Activated CD8-positive, alpha-beta memory T cell treated with anti-CD3 and anti-CD28 coated beads for 4 hours (primary cell): ENCODE measurements at regions not wholly inside any gene's neighbourhood (a gene's known extent, or its start where the extent isn't known, plus 50 kb on each side); places are given as distances from the start of the nearest gene placed in this dataset.

Experiments used
- DNase-seq, 2 donors: peaks; one replicate each; pipeline ENCODE4 v3.0.0-alpha.2; 2020; ENCODE audit warnings: low read depth in 2 of 2

DNA sequence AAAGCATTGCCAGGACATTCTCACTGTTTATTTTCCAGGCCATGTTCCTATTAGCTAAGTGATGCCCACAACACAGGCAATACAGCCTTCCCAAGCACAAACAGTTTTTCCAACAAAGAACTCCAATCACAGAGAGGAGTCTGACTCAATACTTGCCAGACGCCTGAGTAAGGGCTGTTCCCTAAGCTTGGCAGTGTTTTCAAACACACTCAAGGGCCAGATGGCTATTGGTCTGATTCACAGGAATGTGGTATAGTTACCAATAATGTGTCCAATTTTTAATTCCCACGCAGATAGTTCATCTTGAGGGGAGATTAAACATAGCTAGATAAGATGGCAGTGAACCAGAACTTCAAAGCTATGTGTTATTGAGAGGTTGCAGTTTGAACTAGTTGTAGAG lies 381.0 kb downstream of the SNAPC1 start:
- DNase-seq, result no peak

DNA sequence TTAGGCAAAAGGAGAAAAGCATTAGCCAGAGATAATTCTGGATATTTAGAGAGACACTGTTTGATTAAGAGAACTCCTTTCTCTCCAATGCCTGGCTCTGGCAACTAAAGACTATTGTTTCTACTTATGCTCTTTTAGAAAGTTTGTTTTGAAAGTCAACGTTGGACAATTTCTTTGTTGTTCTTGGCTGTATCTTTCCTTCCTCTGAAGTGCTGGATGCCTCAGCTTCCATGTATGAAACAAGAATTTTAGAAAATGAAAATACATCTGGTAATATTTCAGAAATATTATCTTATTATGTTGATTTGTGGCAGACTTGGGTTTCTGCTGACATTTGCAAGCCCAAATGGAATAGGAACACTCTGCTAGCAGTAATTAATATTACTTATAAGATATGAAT lies 382.6 kb downstream of the SNAPC1 start:
- DNase-seq, result no peak

DNA sequence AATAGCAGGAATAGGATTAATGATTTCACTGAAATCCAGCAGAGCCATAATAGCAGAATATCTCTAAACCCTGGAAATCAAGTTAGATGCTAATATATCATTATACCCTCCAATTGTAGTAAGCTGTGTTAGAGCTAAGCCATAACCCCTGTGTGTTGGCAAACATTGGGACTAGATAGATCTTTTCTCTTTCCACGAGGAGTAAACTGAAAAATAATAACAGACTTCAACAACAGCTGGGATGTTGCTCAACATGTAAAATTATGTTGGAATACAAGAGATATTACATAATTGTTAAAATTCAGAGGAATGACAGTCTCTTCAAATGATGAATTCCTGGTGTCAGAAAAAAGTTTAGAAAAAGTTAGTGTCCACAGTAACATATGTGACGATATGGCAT lies 383.8 kb downstream of the SNAPC1 start:
- DNase-seq, result no peak

DNA sequence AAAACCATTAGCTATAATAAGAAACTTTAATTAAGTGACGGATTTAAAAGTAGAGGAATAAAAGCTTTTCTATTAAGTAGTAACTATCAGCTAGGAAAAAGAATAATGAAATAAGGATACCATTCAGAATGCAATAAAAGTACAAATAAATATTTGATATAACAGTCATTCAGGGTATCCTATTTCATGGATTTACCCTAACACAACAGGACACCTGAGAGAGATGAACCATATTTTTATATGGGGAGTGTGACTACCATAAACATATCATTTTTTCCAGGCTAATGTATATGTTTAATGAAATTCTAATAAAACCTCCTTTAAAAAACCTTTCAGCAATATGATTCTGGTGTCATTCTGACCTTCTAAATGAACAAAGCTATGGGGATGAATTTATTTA lies 393.8 kb downstream of the SNAPC1 start:
- no peak for DNase-seq

DNA sequence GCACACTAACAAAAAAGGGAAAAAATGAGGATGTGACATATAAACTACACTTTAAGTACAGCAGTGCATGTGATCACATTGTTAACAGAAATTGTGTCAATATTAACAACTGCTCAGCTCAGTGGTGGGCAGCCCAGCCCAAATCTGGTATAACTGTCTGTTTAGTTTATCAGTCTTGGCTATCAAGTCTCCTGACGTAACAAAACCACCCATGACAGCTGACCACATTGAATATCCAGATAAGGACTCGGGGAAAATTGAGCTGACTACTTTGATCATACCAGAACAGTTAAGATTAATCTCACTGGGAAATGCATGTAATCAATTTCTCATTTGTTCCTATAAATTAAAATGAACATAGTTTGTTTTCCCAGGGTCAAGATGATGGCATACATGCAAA lies 396.6 kb downstream of the SNAPC1 start:
- DNase-seq, result no peak

DNA sequence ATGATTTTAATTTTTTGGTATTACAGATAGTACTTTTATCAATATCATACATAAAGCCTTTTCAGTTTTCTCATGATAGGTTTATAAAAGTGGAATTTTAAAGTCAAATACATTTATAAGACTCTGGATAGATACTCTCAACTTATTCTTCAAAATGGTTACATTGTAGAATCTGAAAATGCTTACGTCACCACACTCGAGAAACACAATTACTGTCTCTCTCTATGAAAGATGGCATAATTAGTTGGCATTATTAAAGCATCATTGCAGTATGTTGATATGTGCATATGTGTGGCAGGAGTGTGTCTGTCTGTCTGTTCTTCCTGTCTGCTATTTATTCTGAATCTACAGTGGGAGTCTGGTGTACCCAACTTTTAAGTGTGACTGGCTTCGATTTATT lies 397.1 kb downstream of the SNAPC1 start:
- DNase-seq, result no peak

DNA sequence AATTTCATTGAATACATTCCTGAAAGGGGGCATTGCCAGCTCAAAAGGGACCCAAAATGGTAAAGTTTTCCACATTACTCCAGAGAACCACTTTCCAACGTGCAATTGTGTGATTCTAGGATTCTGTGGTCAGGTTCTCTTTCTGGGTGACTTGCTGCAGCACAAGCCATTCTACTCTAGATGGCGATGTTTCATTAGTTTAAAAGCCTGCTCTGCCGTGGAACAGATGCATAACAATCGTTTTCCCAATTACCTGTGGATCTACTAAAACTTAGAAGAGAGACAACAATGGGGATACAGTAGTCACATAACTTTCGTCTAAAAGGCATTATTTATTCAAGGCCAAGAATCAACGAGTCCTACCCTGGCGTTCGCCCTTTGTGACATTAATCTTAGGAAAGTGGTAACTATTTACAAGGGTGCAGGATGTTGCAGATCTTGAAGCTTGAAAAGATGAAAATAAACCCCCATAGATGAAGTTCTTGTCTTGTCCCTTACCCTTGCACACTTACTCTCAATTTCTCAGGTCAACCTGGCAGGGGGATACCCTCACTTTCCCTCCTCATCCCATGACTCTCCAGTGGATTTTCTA lies 400.9 kb downstream of the SNAPC1 start:
- no peak for DNase-seq

DNA sequence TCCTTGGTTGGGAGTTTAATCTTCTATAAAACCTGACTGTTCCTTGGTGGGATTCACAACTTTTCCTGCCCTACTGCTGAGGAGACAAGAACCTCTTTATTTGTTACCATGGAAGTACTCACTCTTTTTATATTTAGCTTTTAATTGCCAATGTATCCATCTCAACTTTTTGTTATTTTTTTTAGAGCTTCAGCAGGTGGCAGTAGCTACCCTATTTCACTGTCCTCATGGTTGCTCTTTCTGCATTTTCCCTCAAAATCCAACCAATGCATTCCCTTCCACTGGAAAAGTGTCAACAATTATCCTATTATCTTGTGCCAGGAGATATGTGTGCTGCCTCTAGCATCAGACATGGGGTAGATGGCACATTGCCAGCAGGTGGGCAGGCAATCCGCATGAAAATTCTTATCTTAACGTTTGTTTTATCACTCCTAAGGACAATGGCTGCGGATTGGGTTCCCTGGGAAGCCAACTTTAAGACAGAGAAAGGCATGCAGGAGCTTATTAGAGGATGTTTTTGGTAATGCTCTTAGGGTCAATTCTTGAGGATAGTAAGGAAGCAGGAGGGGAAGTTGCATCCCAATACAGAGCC lies 406.4 kb downstream of the SNAPC1 start:
- no peak for DNase-seq

DNA sequence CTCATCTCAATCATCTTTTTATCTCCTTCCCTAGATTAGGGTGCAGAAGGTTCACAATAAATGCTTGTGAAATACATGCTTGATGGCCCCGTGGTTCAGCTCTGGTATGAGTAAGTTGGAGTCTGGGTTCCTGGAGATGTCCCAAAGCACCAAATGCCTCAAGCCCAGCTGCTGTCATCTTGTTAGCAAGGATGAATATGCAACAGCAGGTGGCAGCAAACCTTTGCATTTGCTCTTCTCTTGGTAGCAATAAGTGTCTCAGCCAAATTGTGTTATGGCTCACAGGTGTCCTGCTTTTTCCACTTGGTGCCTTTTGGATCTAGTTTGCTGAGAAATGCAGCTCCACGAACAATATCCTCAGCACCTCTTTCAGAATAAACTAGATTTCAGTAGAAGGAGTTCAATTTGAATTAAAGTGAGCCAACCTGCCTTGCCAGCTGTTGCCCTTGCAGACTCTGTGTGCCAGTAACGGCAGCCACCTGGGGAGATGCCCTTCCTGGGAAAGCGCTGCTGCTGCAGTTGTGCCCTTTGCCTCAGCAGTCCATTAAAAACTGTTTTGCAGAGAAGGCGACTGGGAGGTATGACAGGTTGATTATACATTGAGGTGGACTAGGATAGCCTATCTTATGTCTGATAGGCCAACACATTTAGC lies 417.3 kb downstream of the SNAPC1 start:
- no peak for DNase-seq

DNA sequence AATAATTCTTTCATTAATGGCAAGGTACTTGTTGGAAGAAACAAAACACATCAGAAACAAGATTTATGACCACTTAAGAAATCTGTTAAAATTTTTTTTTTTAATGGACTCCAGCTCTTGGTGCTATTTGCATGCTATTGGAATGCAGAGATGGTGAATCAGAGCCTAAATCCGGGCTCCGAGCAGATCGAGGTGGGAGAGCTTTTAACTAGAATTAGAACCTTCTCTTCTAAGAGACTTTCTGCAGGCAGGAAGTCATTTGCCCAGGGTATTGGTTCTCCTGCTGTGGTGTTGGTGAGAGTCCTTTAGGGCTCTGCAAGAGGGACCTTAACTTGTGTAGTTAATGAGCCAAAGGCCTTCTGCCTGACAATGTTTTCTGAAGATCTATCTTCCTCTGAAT lies 419.4 kb downstream of the SNAPC1 start:
- DNase-seq, result no peak

DNA sequence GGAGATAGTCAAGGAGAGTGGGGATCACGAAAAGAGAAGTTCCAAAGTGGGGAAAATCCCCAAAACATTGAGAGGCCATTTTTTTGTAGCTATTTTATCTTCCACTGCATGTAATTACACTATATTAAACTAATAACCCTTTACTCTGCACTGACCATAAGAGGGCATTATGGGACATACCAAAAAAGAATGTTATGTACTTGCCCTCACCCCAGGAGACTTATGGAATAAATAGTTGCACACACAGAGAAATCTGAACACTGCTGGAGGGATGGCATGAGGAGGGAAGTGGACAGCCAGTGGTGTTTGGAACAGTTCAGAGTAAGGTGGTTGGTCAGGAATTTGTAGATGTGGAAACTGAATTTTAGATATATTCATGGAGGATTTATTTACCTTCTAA lies 422.9 kb downstream of the SNAPC1 start:
- no peak for DNase-seq

DNA sequence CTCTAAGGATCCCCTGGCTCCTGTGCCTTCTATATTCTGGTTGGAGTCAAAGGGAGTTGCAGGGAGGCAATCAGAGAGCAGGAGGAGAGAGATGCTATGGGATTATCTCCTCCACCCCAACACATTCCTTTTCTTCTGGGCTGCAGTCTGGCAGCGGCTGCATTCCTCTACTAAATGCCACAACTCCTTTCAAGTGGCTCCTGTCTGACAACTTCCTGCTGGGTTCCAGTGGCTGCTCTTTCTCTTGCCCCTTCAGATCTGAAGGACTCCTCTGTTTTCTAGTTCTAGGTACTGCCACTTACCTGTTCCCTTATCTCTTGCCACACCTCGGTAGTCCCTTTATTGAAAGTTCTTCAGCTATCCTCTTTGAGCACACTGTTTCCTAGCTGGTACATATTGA lies 425.0 kb downstream of the SNAPC1 start:
- no peak for DNase-seq

DNA sequence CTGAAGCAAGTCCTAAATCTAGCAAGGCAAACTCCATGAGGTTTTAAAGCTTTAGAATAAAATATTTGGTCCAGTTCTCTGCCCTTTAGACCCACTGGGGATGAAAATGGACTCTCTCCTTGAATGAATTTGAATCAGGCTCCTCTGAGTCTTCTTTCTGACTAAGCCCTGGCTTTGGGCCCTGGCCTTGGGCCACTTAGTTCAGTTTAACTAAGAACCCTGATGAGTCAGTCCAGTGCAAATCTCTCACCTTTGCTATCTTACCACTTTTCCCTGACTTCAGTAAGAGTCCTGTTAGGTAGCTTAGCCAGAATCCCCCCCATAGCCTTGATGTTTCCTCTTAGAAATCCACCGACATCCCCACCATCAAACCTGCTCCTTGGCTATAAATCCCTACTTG lies 427.5 kb downstream of the SNAPC1 start:
- no peak for DNase-seq

DNA sequence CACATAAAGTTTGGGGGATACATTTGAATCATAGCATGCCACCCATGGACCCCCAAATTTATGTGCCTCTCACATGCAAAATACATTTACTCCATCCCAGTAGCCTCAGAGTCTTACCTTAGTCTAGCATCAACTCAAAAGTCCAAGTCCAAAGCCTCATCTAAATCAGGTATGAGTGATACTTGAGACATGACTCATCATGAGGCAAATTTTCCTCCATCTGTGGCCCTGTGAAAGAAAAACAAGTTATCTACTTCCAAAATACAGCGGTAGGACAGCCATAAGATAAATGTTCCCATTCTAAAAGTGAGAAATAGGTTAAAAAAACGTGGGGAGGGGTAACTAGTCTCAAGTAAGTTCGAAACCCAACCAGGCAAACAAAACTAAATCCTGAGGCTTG lies 444.2 kb downstream of the SNAPC1 start:
- no peak for DNase-seq

DNA sequence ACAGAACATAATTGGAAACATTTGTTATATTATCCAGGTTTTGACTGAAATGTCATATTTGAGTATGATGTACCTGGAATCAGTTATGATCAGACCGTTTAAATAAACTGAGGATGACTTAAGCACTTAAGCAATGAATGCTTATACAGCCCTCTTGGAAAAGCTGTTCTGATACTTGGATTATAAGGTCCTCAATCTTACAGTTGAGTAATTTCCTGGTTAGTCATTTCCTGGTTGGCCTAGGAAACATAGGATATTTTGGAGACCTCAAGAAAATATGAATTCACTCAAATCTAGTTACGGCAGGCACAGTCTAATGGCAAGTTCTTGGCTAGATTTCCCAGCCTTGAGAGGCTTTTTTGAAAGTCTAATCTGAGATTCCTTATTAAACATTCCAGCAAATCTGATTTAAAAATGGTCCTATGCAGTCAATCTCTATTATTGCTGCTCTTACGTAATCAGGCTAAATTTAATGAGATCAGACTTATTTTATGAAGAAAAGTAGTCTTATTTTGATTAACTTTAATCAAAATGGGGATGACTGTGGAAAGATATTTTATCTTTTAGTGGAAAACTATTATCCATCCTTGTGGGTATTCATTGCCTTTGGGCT lies 447.2 kb downstream of the SNAPC1 start:
- DNase-seq, result no peak

DNA sequence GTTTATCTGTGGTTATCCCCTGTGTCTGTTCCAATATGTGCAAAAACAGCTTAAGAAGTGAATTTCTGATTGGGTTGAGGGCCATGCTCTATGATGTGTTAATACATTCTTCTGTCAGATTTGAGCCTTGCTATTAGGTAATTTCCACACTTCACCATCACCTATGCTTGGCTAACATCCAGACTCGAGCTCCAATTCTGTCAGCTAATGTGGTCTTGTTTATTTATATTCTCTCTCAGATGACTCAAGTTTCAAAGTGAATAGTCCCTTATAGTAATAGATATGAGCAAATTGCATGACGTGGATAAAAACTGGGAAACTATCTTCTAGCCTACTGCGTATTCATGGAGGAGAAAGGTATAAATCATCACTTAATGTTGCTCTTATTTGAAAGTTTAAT lies 451.3 kb downstream of the SNAPC1 start:
- DNase-seq, result no peak

DNA sequence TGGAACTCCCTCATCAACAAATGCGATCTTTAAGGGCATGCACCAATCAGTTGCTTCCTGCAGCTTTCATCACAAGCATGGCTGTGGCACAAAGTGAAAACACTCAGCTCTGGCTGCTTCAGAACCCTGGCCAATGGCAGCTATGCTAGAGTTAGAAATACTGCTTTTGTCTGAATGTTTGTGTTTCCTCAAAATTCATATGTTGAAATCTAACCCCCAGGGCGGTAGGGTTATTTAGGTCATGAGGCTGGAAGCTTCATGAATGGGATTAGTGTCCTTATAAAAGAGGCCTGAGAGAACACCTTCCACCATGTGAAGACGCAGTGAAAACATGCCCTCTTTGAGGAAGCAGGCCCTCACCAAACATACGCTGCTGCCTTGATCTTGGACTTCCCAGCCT lies 453.9 kb downstream of the SNAPC1 start:
- no peak for DNase-seq

DNA sequence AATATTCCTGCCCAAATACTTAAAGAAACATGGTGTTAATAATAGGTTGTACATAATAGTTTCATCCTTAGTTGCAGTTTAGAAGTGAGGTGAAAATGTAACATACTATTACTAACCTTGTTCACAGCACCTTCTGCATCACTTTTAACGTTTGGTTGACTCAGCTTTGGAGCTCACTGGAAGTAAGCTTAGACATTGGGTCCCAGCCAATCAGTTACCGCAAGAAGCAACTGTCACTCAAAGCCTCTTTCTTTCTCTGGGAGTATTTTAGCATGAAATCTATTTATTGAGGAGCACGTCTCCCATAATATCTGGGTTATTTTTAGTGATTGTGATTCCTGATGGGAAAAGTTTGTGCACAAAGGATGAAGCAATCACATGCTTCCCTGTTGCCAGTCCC lies 472.6 kb downstream of the SNAPC1 start:
- no peak for DNase-seq

DNA sequence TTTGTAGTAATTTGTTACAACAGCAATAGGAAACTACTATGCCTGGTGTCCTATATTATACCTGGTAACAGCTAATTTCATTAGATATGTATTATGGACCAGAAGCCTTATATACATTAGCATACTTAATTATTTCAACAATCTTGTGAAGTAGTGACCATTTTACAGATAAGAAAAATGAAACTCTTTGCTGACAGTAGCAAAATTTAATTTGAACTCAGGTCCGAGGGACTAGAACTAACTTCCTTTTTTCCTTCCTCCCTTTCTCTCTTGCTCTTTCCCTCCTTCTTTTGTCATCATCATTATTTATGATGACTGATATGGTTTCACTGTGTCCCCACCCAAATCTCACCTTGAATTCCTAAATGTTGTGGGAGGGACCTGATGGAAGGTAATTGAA lies 482.0 kb downstream of the SNAPC1 start:
- DNase-seq, result no peak

DNA sequence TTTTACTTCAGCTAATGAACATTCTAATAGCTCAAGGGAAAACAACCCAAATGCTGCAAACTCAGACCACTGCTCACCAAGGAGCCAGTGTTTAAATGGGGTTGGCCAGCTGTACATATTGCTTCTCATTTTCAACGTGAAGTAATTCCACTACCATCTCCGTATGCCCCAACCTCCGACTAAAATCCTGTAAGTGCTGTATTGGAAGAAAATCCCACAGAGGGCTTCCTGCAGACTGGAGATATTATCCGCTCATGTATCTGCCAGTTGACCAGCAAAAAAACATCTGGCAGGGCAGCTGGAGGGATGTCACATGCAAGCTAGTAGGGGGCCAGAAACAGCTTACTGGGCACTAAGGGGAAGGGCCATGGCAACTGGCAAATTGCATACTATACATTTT lies 485.0 kb downstream of the SNAPC1 start:
- DNase-seq, result no peak

DNA sequence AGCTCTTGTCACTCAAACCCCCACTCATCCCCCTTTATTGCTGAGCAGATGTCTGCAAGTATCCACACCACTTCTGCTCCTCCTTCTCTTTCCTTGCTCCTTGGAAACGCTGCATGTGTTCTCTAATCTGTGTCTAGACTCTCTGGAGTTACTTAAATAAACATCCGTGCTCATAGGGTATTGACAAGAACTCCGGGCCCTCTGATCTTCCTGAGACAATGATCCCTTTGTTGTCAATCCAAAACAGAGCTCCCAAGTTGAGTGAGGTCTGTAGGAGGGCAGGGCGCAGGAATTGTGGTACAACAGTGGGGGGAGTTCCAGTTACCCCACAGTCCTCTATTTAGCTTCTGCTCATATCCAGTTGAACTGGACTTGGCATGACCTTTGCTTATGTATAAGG lies 489.0 kb downstream of the SNAPC1 start:
- DNase-seq, result no peak

DNA sequence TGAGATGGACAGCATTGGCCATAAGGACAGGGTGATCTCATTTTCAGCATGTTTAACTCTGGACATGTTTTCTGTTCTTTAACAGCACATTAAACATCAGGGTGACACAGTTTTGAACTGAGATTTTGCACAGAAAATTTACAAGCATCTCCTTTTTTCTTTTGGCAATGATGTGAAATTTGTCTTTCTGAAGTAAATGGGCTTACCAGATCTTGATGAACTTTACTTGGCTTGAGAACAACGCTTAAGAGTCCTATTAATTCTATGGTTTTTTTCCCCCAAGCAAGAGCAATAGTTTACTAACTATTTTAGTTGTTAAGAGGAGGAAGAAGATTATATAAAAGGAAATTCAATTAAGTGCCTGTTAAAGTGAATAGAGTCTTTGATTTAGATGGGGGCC lies 491.0 kb downstream of the SNAPC1 start:
- no peak for DNase-seq

DNA sequence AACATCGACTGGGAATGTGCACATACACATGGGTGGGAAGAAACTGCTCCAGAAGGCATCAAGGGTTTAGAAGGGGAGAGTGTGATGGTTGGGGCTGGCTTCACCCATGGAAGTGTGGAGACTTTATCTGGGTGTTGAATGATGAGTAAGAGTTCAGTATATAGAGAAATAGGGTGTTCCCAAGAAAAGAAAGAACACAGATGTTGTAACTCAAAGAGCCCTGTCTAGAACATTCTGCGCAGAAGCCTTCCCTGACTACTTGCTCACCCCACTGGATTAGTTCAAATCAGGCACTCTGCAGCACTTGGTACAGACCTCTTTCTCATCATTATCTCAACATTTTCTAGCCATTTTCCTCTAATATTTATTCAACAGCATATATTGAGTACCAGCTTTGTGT lies 491.7 kb downstream of the SNAPC1 start:
- no peak for DNase-seq
